ENCODE measurements at regions not wholly inside any gene's neighbourhood (a gene's known extent, or its start where the extent isn't known, plus 50 kb on each side); places are given as distances from the start of the nearest gene placed in this dataset.

DNA sequence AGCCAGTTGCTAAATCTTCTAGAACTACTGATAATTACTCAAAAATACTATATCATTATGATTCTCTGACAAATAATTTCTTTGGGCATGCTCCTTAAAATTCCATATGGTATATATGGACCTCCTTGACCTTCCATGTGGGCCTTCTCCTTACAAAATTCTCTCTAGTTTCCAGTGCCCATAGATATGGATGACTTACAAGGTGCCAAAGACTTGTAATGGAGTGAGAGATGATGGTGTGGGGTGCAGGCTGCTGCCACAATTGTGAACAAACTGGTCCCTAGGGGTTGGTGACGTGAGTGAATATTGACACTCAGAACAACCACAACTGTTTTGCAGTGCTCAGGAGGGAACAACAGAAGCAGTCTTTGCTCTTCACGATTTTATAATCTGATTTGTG lies 378.9 kb downstream of the SNAPC1 start:
- TF ChIP-seq, protein P1, sequence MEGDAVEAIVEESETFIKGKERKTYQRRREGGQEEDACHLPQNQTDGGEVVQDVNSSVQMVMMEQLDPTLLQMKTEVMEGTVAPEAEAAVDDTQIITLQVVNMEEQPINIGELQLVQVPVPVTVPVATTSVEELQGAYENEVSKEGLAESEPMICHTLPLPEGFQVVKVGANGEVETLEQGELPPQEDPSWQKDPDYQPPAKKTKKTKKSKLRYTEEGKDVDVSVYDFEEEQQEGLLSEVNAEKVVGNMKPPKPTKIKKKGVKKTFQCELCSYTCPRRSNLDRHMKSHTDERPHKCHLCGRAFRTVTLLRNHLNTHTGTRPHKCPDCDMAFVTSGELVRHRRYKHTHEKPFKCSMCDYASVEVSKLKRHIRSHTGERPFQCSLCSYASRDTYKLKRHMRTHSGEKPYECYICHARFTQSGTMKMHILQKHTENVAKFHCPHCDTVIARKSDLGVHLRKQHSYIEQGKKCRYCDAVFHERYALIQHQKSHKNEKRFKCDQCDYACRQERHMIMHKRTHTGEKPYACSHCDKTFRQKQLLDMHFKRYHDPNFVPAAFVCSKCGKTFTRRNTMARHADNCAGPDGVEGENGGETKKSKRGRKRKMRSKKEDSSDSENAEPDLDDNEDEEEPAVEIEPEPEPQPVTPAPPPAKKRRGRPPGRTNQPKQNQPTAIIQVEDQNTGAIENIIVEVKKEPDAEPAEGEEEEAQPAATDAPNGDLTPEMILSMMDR (IDR thresholded peaks at IDR 0.05) = no peak
- TF ChIP-seq POLR2A (IDR thresholded peaks at IDR 0.05) = no peak
- TF ChIP-seq POLR2AphosphoS5 (IDR thresholded peaks at IDR 0.05) = no peak
- WGBS = 69% methylated on average over 2 of the region's 2 CpGs
- H3K9me3 ChIP-seq = no peaks in the 10 kb centered on the region

GRCh38 chr14:62143245-62143644 lies 381.0 kb downstream of the SNAPC1 start:
- no peaks in the 10 kb centered on the region for H3K4me1 ChIP-seq (replicated peaks)
- DNase-seq (ENCODE audit: low spot score) = no peak
- no peak overlapping the region for H3K27ac ChIP-seq
- 9% methylated on average over 2 of the region's 2 CpGs for WGBS
- TF ChIP-seq POLR2AphosphoS5 (IDR thresholded peaks at IDR 0.05) (no peak), POLR2A (IDR thresholded peaks at IDR 0.05) (no peak)
- TF ChIP-seq, protein P1 (IDR thresholded peaks at IDR 0.05) = no peak
- H3K27me3 ChIP-seq (replicated peaks; ENCODE audit: insufficient read depth) = no peaks in the 10 kb centered on the region
- H3K4me3 ChIP-seq = no peak overlapping the region
- no peaks in the 10 kb centered on the region for H3K9me3 ChIP-seq
- intact Hi-C loops (cut with DNase I) = no loop called here
- no peaks in the 10 kb centered on the region for H3K36me3 ChIP-seq

More for the DNA sequence above, 378.9 kb downstream of the SNAPC1 start:
- H3K4me3 ChIP-seq = no peak overlapping the region
- no peaks in the 10 kb centered on the region for H3K4me1 ChIP-seq (replicated peaks)
- no peak overlapping the region for H3K27ac ChIP-seq
- intact Hi-C loops (cut with DNase I) = no loop called here
- H3K36me3 ChIP-seq = no peaks in the 10 kb centered on the region
- DNase-seq (ENCODE audit: low spot score) = no peak
- H3K27me3 ChIP-seq (replicated peaks; ENCODE audit: insufficient read depth) = no peaks in the 10 kb centered on the region

DNA sequence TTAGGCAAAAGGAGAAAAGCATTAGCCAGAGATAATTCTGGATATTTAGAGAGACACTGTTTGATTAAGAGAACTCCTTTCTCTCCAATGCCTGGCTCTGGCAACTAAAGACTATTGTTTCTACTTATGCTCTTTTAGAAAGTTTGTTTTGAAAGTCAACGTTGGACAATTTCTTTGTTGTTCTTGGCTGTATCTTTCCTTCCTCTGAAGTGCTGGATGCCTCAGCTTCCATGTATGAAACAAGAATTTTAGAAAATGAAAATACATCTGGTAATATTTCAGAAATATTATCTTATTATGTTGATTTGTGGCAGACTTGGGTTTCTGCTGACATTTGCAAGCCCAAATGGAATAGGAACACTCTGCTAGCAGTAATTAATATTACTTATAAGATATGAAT lies 382.6 kb downstream of the SNAPC1 start:
- no peak for DNase-seq (ENCODE audit: low spot score)
- Histone ChIP-seq H3K9me3 (no peaks in the 10 kb centered on the region), H3K27ac (no peak overlapping the region), H3K36me3 (no peaks in the 10 kb centered on the region), H3K27me3 (replicated peaks; ENCODE audit: insufficient read depth) (no peaks in the 10 kb centered on the region), H3K4me1 (replicated peaks) (no peaks in the 10 kb centered on the region), H3K4me3 (no peak overlapping the region)
- intact Hi-C loops (cut with DNase I) = no loop called here
- WGBS = 16% methylated on average over 1 of the region's 1 CpG
- TF ChIP-seq POLR2A (IDR thresholded peaks at IDR 0.05) (no peak), POLR2AphosphoS5 (IDR thresholded peaks at IDR 0.05) (no peak)
- TF ChIP-seq, protein P1 (IDR thresholded peaks at IDR 0.05) = no peak

- no peak for DNase-seq (ENCODE audit: low spot score)
- Histone ChIP-seq H3K4me3 (no peak overlapping the region), H3K36me3 (no peaks in the 10 kb centered on the region), H3K27ac (no peak overlapping the region), H3K9me3 (no peaks in the 10 kb centered on the region), H3K27me3 (replicated peaks; ENCODE audit: insufficient read depth) (no peaks in the 10 kb centered on the region), H3K4me1 (replicated peaks) (no peaks in the 10 kb centered on the region)
- intact Hi-C loops (cut with DNase I) = no loop called here
- TF ChIP-seq, protein P1 (IDR thresholded peaks at IDR 0.05) = no peak
- TF ChIP-seq POLR2A (IDR thresholded peaks at IDR 0.05) (no peak), POLR2AphosphoS5 (IDR thresholded peaks at IDR 0.05) (no peak)
- WGBS = 74% methylated on average over 2 of the region's 2 CpGs
These were observed 383.8 kb downstream of the SNAPC1 start for GRCh38 chr14:62146030-62146429.

- WGBS = 79% methylated on average over 1 of the region's 1 CpG
- H3K27me3 ChIP-seq (replicated peaks; ENCODE audit: insufficient read depth) = no peaks in the 10 kb centered on the region
- no peaks in the 10 kb centered on the region for H3K36me3 ChIP-seq
- intact Hi-C loops (cut with DNase I) = no loop called here
- DNase-seq (ENCODE audit: low spot score) = no peak
- H3K9me3 ChIP-seq = no peaks in the 10 kb centered on the region
- TF ChIP-seq POLR2AphosphoS5 (IDR thresholded peaks at IDR 0.05) (no peak), POLR2A (IDR thresholded peaks at IDR 0.05) (no peak)
- TF ChIP-seq, protein P1 (IDR thresholded peaks at IDR 0.05) = no peak
- no peak overlapping the region for H3K4me3 ChIP-seq
- H3K4me1 ChIP-seq (replicated peaks) = no peaks in the 10 kb centered on the region
- H3K27ac ChIP-seq = no peak overlapping the region
These were observed 393.8 kb downstream of the SNAPC1 start for GRCh38 chr14:62156052-62156451.
